Hematopoietic multipotent progenitor cell (in vitro differentiated cells): ENCODE measurements at regions not wholly inside any gene's neighbourhood (a gene's known extent, or its start where the extent isn't known, plus 50 kb on each side); places are given as distances from the start of the nearest gene placed in this dataset. TPM values are rescaled to one million over a fixed set of nuclear protein-coding genes. Genes with fewer than 3 reads are reported as not detected.

Experiments
- DNase-seq, 3 donors: peaks; one replicate each; pipeline ENCODE4 v3.0.0-alpha.2; 2011 to 2015; ENCODE audit warnings: low read depth in 2 of 3, low spot score in 2 of 3
- small RNA-seq: library from RNA; depleted of rRNA; stranded (forward); fragments of <200 nt; gene quantifications from one replicate; pipeline ENCODE3, GENCODE V24; 2012

- no peak for DNase-seq
Measured at GRCh38 chrX:98514032-98514431, 1630.3 kb downstream of the RPA4 start.

GRCh38 chrX:98516120-98516519 lies 1632.4 kb downstream of the RPA4 start:
- no peak for DNase-seq

DNA sequence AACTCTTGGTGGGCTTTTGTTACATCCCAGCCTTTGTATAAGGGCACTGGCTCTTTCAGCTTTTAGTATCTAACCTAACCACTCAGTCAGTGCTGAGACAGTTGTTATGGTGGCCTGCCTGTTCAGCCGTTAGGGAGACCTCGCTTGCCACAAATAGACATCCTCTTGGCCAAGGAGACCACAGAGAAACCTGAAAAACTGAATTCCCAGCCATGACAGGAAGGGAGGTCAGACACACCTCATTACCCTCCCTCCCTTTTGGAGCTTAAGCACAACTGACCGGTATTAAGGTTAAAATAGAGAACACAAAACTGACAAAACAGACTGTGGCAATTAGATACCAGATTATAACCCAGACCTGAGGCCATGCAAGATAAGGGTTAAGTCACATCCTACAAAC lies 1639.3 kb downstream of the RPA4 start:
- DNase-seq: no peak

- DNase-seq: no peak
Measured at GRCh38 chrX:98523521-98523920, 1639.8 kb downstream of the RPA4 start.

DNA sequence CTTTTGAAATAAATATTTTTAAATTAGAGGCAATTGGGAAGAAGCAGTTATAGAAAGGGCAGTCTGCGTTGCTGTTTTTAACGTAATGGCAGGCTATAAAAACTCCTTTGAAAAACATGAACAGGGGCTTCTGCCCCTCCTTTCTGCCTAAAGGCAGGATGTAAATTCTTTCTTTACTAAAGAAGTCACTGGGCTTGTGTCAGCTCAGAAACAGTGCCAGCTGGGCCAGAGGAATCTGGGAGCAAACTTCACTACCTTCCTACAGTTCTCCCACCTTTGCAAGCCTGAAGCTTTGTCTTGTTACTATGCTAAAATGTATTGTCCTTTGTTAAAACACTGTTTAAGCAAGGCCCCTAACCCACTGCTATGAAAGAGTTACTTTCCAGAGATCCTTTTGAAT lies 1664.8 kb downstream of the RPA4 start:
- no peak for DNase-seq

GRCh38 chrX:98568795-98569194 lies 1685.1 kb downstream of the RPA4 start:
- no peak for DNase-seq

GRCh38 chrX:98605941-98606340 lies 1722.2 kb downstream of the RPA4 start:
- no peak for DNase-seq

DNA sequence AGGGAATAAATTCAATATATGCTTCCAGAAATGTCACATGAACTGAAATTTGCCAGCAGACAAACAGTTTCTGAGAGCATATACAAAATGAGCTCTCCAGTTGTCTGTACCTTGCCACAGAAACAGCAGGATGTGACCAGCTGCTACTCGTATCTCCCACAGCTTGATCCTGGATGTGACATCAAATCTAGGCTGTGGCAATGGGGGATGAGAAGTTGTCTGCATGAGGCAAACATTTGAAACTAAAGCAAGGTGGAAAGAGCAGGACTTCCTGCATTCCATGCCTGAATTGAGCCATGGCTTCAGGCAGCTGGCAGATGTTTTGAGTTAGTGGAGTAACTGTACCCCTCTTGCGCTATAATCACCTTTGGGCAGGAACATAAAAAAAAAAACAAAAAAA lies 1724.0 kb downstream of the RPA4 start:
- no peak for DNase-seq

GRCh38 chrX:98627645-98628044 lies 1743.9 kb downstream of the RPA4 start:
- DNase-seq: no peak

- no peak for DNase-seq
Measured at GRCh38 chrX:98637451-98637850, 1753.7 kb downstream of the RPA4 start.

DNA sequence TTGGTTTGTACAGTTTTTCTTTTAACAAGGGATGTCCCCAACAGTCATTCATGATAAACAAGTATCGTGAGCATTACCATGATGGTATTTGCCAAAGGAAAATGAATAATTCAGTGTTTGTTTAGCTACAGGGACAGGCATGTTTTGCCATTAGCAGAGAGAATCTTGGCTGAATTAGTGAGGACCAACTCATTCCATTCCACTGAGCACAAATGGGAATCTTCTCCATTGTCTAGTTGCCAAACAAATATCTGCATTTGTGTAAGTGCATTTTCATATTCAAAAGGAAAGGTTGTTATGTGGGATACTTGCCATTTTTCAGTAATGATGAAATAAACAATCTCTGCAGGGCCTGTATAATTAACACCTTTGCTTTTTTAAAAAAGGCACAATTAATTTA lies 1762.6 kb downstream of the RPA4 start:
- DNase-seq: no peak

DNA sequence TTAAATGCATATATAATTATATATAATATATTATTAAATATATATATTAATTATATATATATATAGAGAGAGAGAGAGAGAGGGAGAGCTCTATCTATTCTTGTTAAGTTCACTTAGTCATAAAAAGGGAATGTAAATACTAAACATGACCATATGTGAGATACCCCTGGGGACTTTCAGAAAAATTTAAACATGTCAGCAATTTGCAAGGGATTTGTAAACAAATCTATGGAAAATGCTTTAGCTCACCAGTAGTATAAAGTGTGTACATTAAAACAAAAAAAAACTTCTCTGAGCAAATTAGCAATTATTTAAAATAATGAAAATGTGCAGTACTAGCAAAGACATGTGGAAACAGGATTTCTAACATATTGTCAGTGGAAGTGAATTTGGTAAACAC lies 1755.5 kb downstream of the PCDH19 start:
- DNase-seq: no peak

Small RNA genes lying in the stretch of these regions (small RNA-seq; reads per million reads assigned to genes)
- gene AL357312.1: not detected
